GM23338 (cell line): ENCODE measurements at regions not wholly inside any gene's neighbourhood (a gene's known extent, or its start where the extent isn't known, plus 50 kb on each side); places are given as distances from the start of the nearest gene placed in this dataset.

Experiments used
- ATAC-seq: fragments of 200-7000 bp; cut with Tn5 transposase; 3 replicates; pipeline ENCODE4 v1.9.1; 2020
- DNase-seq: peaks from one replicate; pipeline ENCODE4 v3.0.0-alpha.2; 2015; ENCODE audit warnings: low spot score
- H2AFZ ChIP-seq: fragments of 200-600 bp; sonication (generic); 2 replicates; pipeline ENCODE4 v1.8.0; 2016; ENCODE audit warnings: antibody characterized with exemption, mild to moderate bottlenecking, moderate library complexity
- H3F3A ChIP-seq: fragments of 200-600 bp; sonication (generic); replicated peaks from 2 replicates; pipeline ENCODE4 v1.8.0; 2017; ENCODE audit warnings: antibody characterized with exemption, mixed run types, low read depth
- H3K27ac ChIP-seq: fragments of 200-600 bp; sonication (generic); 2 replicates; pipeline ENCODE4 v1.6.1; 2016; ENCODE audit warnings: low read depth
- H3K27me3 ChIP-seq: fragments of 200-600 bp; sonication (generic); 2 replicates; pipeline ENCODE4 v1.8.0; 2016; ENCODE audit warnings: mild to moderate bottlenecking, mixed run types, moderate library complexity; ENCODE audit not compliant: insufficient read depth
- H3K36me3 ChIP-seq: fragments of 200-600 bp; sonication (generic); 2 replicates; pipeline ENCODE4 v1.8.0; 2016; ENCODE audit warnings: mild to moderate bottlenecking; ENCODE audit not compliant: insufficient read depth
- H3K4me1 ChIP-seq: fragments of 200-600 bp; sonication (generic); 2 replicates; pipeline ENCODE4 v1.8.0; 2016; ENCODE audit warnings: mild to moderate bottlenecking, moderate library complexity; ENCODE audit not compliant: insufficient read depth
- H3K4me2 ChIP-seq: fragments of 200-600 bp; sonication (generic); 2 replicates; pipeline ENCODE4 v1.7.1; 2017; ENCODE audit warnings: mixed run types
- H3K4me3 ChIP-seq: fragments of 200-600 bp; sonication (generic); 2 replicates; pipeline ENCODE4 v1.6.1; 2016; ENCODE audit warnings: mixed run types
- H3K79me2 ChIP-seq: fragments of 200-600 bp; sonication (generic); replicated peaks from 2 replicates; pipeline ENCODE4 v1.8.0; 2017; ENCODE audit warnings: mild to moderate bottlenecking; ENCODE audit not compliant: insufficient read depth
- H3K9me2 ChIP-seq: fragments of 200-600 bp; sonication (generic); 2 replicates; pipeline ENCODE4 v1.8.0; 2017; ENCODE audit not compliant: insufficient read depth
- H4K20me1 ChIP-seq: fragments of 200-600 bp; sonication (generic); replicated peaks from 2 replicates; pipeline ENCODE4 v1.8.0; 2017; ENCODE audit warnings: mild to moderate bottlenecking; ENCODE audit not compliant: insufficient read depth
- H3K27ac Mint-ChIP-seq: 2 replicates; pipeline ENCODE4 v1.8.0; 2020; ENCODE audit warnings: inconsistent platforms, mild to moderate bottlenecking, moderate library complexity, mixed read lengths
- H3K27me3 Mint-ChIP-seq: 3 replicates; pipeline ENCODE4 v1.8.0; 2022; ENCODE audit warnings: low read depth, mild to moderate bottlenecking, moderate library complexity, mixed read lengths, inconsistent platforms; ENCODE audit not compliant: insufficient read depth, poor library complexity
- H3K36me3 Mint-ChIP-seq: 3 replicates; pipeline ENCODE4 v1.8.0; 2021; ENCODE audit warnings: low read depth, mild to moderate bottlenecking, inconsistent platforms, moderate library complexity, mixed read lengths
- H3K4me1 Mint-ChIP-seq: 3 replicates; pipeline ENCODE4 v1.8.0; 2020; ENCODE audit warnings: mild to moderate bottlenecking, inconsistent platforms, mixed read lengths
- H3K4me3 Mint-ChIP-seq: 3 replicates; pipeline ENCODE4 v1.8.0; 2021; ENCODE audit warnings: moderate library complexity, mild to moderate bottlenecking, inconsistent platforms, mixed read lengths
- H3K9me3 Mint-ChIP-seq: 3 replicates; pipeline ENCODE4 v1.8.0; 2020; ENCODE audit warnings: moderate library complexity, mild to moderate bottlenecking, inconsistent platforms, mixed read lengths
- CREB1 ChIP-seq: fragments of 250-450 bp; sonication (Bioruptor Pico); IDR thresholded peaks from 2 replicates; pipeline ENCODE4 v1.5.0; 2020; ENCODE audit warnings: low read depth, mild to moderate bottlenecking, moderate library complexity
- CTCF ChIP-seq, 2 experiments: fragments of 200-600 bp in 1 of 2; sonication (generic) in 1 of 2; conservative IDR thresholded peaks; 2 replicates each; pipeline versions ENCODE4 v1.5.1 to v1.6.1; 2016 to 2017; ENCODE audit warnings: antibody characterized with exemption in 2 of 2, low read depth in 2 of 2, mild to moderate bottlenecking in 2 of 2, moderate library complexity in 1 of 2
- ETS1 ChIP-seq: IDR thresholded peaks from 2 replicates; pipeline ENCODE4 v1.6.1; 2016; ENCODE audit warnings: antibody characterized with exemption
- EZH2 ChIP-seq: fragments of 200-600 bp; sonication (generic); IDR thresholded peaks from one replicate; pipeline ENCODE4 v1.8.0; 2017; ENCODE audit warnings: antibody characterized with exemption, mild to moderate bottlenecking, low read depth; ENCODE audit not compliant: unreplicated experiment
- EZH2phosphoT487 ChIP-seq: fragments of 200-600 bp; sonication (generic); IDR thresholded peaks from one replicate; pipeline ENCODE4 v1.8.1; 2018; ENCODE audit warnings: antibody characterized with exemption; ENCODE audit not compliant: unreplicated experiment
- JUNB ChIP-seq: IDR thresholded peaks from one replicate; pipeline ENCODE4 v1.6.1; 2016; ENCODE audit warnings: antibody characterized with exemption; ENCODE audit not compliant: unreplicated experiment
- POLR2AphosphoS5 ChIP-seq: IDR thresholded peaks from 2 replicates; pipeline ENCODE4 v1.6.1; 2016; ENCODE audit warnings: antibody characterized with exemption, low read depth
- STAT1 ChIP-seq: IDR thresholded peaks from one replicate; pipeline ENCODE4 v1.6.1; 2016; ENCODE audit warnings: antibody characterized with exemption; ENCODE audit not compliant: unreplicated experiment
- ZNF331 ChIP-seq: fragments of 250-450 bp; sonication (Bioruptor Pico); IDR thresholded peaks from 2 replicates; pipeline ENCODE4 v1.5.0; 2020; ENCODE audit warnings: low read depth, mild to moderate bottlenecking, moderate library complexity
- ZNF462 ChIP-seq: fragments of 250-450 bp; sonication (Bioruptor Pico); IDR thresholded peaks from 2 replicates; pipeline ENCODE4 v1.5.0; 2020; ENCODE audit warnings: mild to moderate bottlenecking, moderate library complexity
- TF ChIP-seq, protein P1 (sequence below): IDR thresholded peaks from one replicate; pipeline ENCODE4 v1.6.1; 2018; ENCODE audit warnings: antibody characterized with exemption; ENCODE audit not compliant: unreplicated experiment

GRCh38 chr1:81128079-81128478, 672.7 kb upstream of the ADGRL2 start (continued):
- TF ChIP-seq ETS1 = no peak
- no peak for TF ChIP-seq ZNF462

GRCh38 chr1:81126989-81127581, 673.6 kb upstream of the ADGRL2 start:
- Mint-ChIP-seq H3K4me3 (no peak overlapping the region), H3K27me3 (peaks cover 1% of the 10 kb centered on the region), H3K4me1 (no peaks in the 10 kb centered on the region), H3K36me3 (no peaks in the 10 kb centered on the region; the same call in 2 of the 3 replicates), H3K9me3 (no peaks in the 10 kb centered on the region), H3K27ac (no peak overlapping the region)
- DNase-seq (no peak), ATAC-seq (no peak)
- no peak overlapping the region for H3K4me2 ChIP-seq
- H3F3A ChIP-seq = no peaks in the 10 kb centered on the region
- H3K4me3 ChIP-seq = no peak overlapping the region
- H3K36me3 ChIP-seq = no peaks in the 10 kb centered on the region
- no peaks in the 10 kb centered on the region for H3K27me3 ChIP-seq
- no peak overlapping the region for H3K27ac ChIP-seq
- H3K4me1 ChIP-seq = peaks cover 7% of the 10 kb centered on the region; the same call in 1 of the 2 replicates
- no peaks in the 10 kb centered on the region for H4K20me1 ChIP-seq
- no peak overlapping the region for H2AFZ ChIP-seq
- no peaks in the 10 kb centered on the region for H3K9me2 ChIP-seq
- no peaks in the 10 kb centered on the region for H3K79me2 ChIP-seq
- TF ChIP-seq POLR2AphosphoS5 = no peak
- no peak for TF ChIP-seq ETS1
- TF ChIP-seq EZH2 = no peak
- no peak for TF ChIP-seq CTCF (conservative IDR thresholded peaks at IDR 0.05; ENCODE audit: low read depth in 2 of 2)
- no peak for TF ChIP-seq STAT1
- no peak for TF ChIP-seq JUNB
- no peak for TF ChIP-seq EZH2phosphoT487
- TF ChIP-seq, protein P1, sequence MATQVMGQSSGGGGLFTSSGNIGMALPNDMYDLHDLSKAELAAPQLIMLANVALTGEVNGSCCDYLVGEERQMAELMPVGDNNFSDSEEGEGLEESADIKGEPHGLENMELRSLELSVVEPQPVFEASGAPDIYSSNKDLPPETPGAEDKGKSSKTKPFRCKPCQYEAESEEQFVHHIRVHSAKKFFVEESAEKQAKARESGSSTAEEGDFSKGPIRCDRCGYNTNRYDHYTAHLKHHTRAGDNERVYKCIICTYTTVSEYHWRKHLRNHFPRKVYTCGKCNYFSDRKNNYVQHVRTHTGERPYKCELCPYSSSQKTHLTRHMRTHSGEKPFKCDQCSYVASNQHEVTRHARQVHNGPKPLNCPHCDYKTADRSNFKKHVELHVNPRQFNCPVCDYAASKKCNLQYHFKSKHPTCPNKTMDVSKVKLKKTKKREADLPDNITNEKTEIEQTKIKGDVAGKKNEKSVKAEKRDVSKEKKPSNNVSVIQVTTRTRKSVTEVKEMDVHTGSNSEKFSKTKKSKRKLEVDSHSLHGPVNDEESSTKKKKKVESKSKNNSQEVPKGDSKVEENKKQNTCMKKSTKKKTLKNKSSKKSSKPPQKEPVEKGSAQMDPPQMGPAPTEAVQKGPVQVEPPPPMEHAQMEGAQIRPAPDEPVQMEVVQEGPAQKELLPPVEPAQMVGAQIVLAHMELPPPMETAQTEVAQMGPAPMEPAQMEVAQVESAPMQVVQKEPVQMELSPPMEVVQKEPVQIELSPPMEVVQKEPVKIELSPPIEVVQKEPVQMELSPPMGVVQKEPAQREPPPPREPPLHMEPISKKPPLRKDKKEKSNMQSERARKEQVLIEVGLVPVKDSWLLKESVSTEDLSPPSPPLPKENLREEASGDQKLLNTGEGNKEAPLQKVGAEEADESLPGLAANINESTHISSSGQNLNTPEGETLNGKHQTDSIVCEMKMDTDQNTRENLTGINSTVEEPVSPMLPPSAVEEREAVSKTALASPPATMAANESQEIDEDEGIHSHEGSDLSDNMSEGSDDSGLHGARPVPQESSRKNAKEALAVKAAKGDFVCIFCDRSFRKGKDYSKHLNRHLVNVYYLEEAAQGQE = no peak
- no peak for TF ChIP-seq CREB1 (CRISPR knock-in tag)
- no peak for TF ChIP-seq ZNF331 (CRISPR knock-in tag)
